ENCODE measurements at regions not wholly inside any gene's neighbourhood (a gene's known extent, or its start where the extent isn't known, plus 50 kb on each side); places are given as distances from the start of the nearest gene placed in this dataset.

- no peak for TF ChIP-seq CTCF (IDR thresholded peaks at IDR 0.05 in 8 of 11, conservative IDR thresholded peaks at IDR 0.05 in 3 of 11)
- no peak for TF ChIP-seq POLR2A (IDR thresholded peaks at IDR 0.05)
- no peak for TF ChIP-seq POLR2AphosphoS5 (IDR thresholded peaks at IDR 0.05)
These were observed 1043.3 kb downstream of the FAT4 start for GRCh38 chr4:126358041-126358440.

Measured in spleen (tissue), 7 donors.